ENCODE measurements at regions not wholly inside any gene's neighbourhood (a gene's known extent, or its start where the extent isn't known, plus 50 kb on each side); places are given as distances from the start of the nearest gene placed in this dataset.

GRCh38 chr6:114783083-114783482, 440.3 kb upstream of the HS3ST5 start (continued):
- no peak for TF ChIP-seq REST (IDR thresholded peaks at IDR 0.05; ENCODE audit: unreplicated experiment)

GRCh38 chr6:114764866-114765265, 422.0 kb upstream of the HS3ST5 start:
- Mint-ChIP-seq H3K9me3 (peaks cover 3% of the 10 kb centered on the region; the same call in 1 of the 3 replicates), H3K4me1 (peaks cover 12% of the 10 kb centered on the region; the same call in 2 of the 3 replicates), H3K36me3 (ENCODE audit: low read depth) (no peaks in the 10 kb centered on the region), H3K27me3 (ENCODE audit: insufficient read depth, low read depth, poor library complexity) (no peaks in the 10 kb centered on the region), H3K27ac (no peak overlapping the region), H3K4me3 (no peak overlapping the region)
- H3K9me2 ChIP-seq (ENCODE audit: insufficient read depth), result no peaks in the 10 kb centered on the region
- H3K27me3 ChIP-seq (ENCODE audit: insufficient read depth), result no peaks in the 10 kb centered on the region
- H3K4me1 ChIP-seq (ENCODE audit: insufficient read depth), result peaks cover 6% of the 10 kb centered on the region; the same call in 1 of the 2 replicates
- no peak overlapping the region for H2AFZ ChIP-seq
- no peak overlapping the region for H3K4me3 ChIP-seq
- H3F3A ChIP-seq (replicated peaks; ENCODE audit: low read depth), result no peaks in the 10 kb centered on the region
- ATAC-seq (no peak), DNase-seq (ENCODE audit: low spot score) (no peak)
- H3K79me2 ChIP-seq (replicated peaks; ENCODE audit: insufficient read depth), result no peaks in the 10 kb centered on the region
- no peak overlapping the region for H3K27ac ChIP-seq (ENCODE audit: low read depth)
- no peak overlapping the region for H3K4me2 ChIP-seq
- no peaks in the 10 kb centered on the region for H3K36me3 ChIP-seq (ENCODE audit: insufficient read depth)
- H4K20me1 ChIP-seq (replicated peaks; ENCODE audit: insufficient read depth), result no peaks in the 10 kb centered on the region
- TF ChIP-seq ZNF331 (CRISPR knock-in tag; IDR thresholded peaks at IDR 0.05; ENCODE audit: low read depth) (no peak), JUNB (IDR thresholded peaks at IDR 0.05; ENCODE audit: unreplicated experiment) (no peak), ZNF462 (CRISPR knock-in tag; IDR thresholded peaks at IDR 0.05) (no peak), POLR2AphosphoS5 (IDR thresholded peaks at IDR 0.05; ENCODE audit: low read depth) (no peak), CTCF (conservative IDR thresholded peaks at IDR 0.05; ENCODE audit: low read depth in 2 of 2) (no peak), EZH2 (IDR thresholded peaks at IDR 0.05; ENCODE audit: low read depth, unreplicated experiment) (no peak), NANOG (IDR thresholded peaks at IDR 0.05; ENCODE audit: borderline replicate concordance) (no peak), REST (IDR thresholded peaks at IDR 0.05; ENCODE audit: unreplicated experiment) (no peak)
- TF ChIP-seq, protein P1, sequence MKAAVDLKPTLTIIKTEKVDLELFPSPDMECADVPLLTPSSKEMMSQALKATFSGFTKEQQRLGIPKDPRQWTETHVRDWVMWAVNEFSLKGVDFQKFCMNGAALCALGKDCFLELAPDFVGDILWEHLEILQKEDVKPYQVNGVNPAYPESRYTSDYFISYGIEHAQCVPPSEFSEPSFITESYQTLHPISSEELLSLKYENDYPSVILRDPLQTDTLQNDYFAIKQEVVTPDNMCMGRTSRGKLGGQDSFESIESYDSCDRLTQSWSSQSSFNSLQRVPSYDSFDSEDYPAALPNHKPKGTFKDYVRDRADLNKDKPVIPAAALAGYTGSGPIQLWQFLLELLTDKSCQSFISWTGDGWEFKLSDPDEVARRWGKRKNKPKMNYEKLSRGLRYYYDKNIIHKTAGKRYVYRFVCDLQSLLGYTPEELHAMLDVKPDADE (IDR thresholded peaks at IDR 0.05), result no peak

Data from GM23338 (cell line).